Hematopoietic multipotent progenitor cell treated with erythropoietin and hydrocortisone succinate and interleukin-3 and kit ligand, for 15 days (in vitro differentiated cells): ENCODE measurements at regions not wholly inside any gene's neighbourhood (a gene's known extent, or its start where the extent isn't known, plus 50 kb on each side); places are given as distances from the start of the nearest gene placed in this dataset.

Experiments
- DNase-seq: peaks from one replicate; pipeline ENCODE4 v3.0.0-alpha.2; 2015; ENCODE audit warnings: low spot score

- no peak for DNase-seq
These were observed 106.1 kb upstream of the ALDH1B1 start for GRCh38 chr9:38286357-38286756.

GRCh38 chr9:38285236-38285635 is 107.3 kb upstream of the ALDH1B1 start:
- no peak for DNase-seq

GRCh38 chr9:38284588-38285051 is 107.9 kb upstream of the ALDH1B1 start:
- no peak for DNase-seq

GRCh38 chr9:38284039-38284575 is 108.4 kb upstream of the ALDH1B1 start:
- DNase-seq, result no peak

GRCh38 chr9:38282756-38283155 is 109.7 kb upstream of the ALDH1B1 start:
- DNase-seq, result no peak

- no peak for DNase-seq
These were observed 110.6 kb upstream of the ALDH1B1 start for GRCh38 chr9:38281917-38282316.

GRCh38 chr9:38281196-38281595 is 111.3 kb upstream of the ALDH1B1 start:
- DNase-seq, result no peak

GRCh38 chr9:38280251-38280800 is 112.2 kb upstream of the ALDH1B1 start:
- no peak for DNase-seq

GRCh38 chr9:38278931-38279679 is 113.4 kb upstream of the ALDH1B1 start:
- no peak for DNase-seq

- DNase-seq, result no peak
These were observed 114.0 kb upstream of the ALDH1B1 start for GRCh38 chr9:38278457-38278856.

- DNase-seq, result no peak
These were observed 114.8 kb upstream of the ALDH1B1 start for GRCh38 chr9:38277601-38278200.

GRCh38 chr9:38276771-38277439 is 115.6 kb upstream of the ALDH1B1 start:
- no peak for DNase-seq

GRCh38 chr9:38274800-38275199 is 117.7 kb upstream of the ALDH1B1 start:
- DNase-seq, result no peak

GRCh38 chr9:38272710-38273109 is 119.8 kb upstream of the ALDH1B1 start:
- DNase-seq, result no peak

GRCh38 chr9:38271666-38272241 is 120.7 kb upstream of the ALDH1B1 start:
- DNase-seq, result no peak

GRCh38 chr9:38269775-38270174 is 122.7 kb upstream of the ALDH1B1 start:
- no peak for DNase-seq

GRCh38 chr9:38263532-38263931 is 129.0 kb upstream of the ALDH1B1 start:
- no peak for DNase-seq

GRCh38 chr9:38259519-38260218 is 132.8 kb upstream of the ALDH1B1 start:
- DNase-seq, result no peak

GRCh38 chr9:38259056-38259455 is 133.4 kb upstream of the ALDH1B1 start:
- no peak for DNase-seq

GRCh38 chr9:38257626-38258215 is 134.8 kb upstream of the ALDH1B1 start:
- no peak for DNase-seq

- DNase-seq, result no peak
These were observed 136.0 kb upstream of the ALDH1B1 start for GRCh38 chr9:38256461-38256860.
